Naive thymus-derived CD4-positive, alpha-beta T cell (primary cell): ENCODE measurements at regions not wholly inside any gene's neighbourhood (a gene's known extent, or its start where the extent isn't known, plus 50 kb on each side); places are given as distances from the start of the nearest gene placed in this dataset.
"Not testable (repeated sequence)": the region's sequence is repeated elsewhere in the genome, so short reads cannot be mapped to it uniquely, and the experiment has no call there.

Experiments
- ATAC-seq: fragments of 150-1000 bp; cut with Tn5 transposase; 2 replicates; pipeline ENCODE4 v1.10.0; 2021; ENCODE audit warnings: mild to moderate bottlenecking, moderate library complexity
- CTCF ChIA-PET: fragments of 350-600 bp; sonication (Branson Sonifier 250); formaldehyde crosslinking; loops from one replicate; lab custom pipeline; 2021; ENCODE audit warnings: antibody characterized with exemption; lab: Charles Lee
- POLR2A ChIA-PET: fragments of 350-600 bp; sonication (Branson Sonifier 250); formaldehyde crosslinking; loops from one replicate; lab custom pipeline; 2021; ENCODE audit warnings: antibody characterized with exemption, inconsistent platforms; lab: Charles Lee
- DNase-seq, 9 donors: peaks; one replicate each; pipeline versions ENCODE4 v3.0.0 to v3.0.0-alpha.2; 2020 to 2022; ENCODE audit warnings: mixed read lengths in 1 of 9
- H3K27ac ChIP-seq: one replicate; pipeline ENCODE4 v1.7.0; 2013; ENCODE audit warnings: mild to moderate bottlenecking, low read depth, low read length, moderate library complexity
- H3K27me3 ChIP-seq, 2 donors: one replicate each; pipeline ENCODE4 v1.7.0; 2013; ENCODE audit warnings: low read length in 2 of 2, mild to moderate bottlenecking in 2 of 2, moderate library complexity in 2 of 2; ENCODE audit not compliant: control insufficient read depth in 2 of 2, insufficient read depth in 2 of 2
- H3K36me3 ChIP-seq, 3 experiments: 1 replicate in 2 of 3; 2 replicates in 1 of 3; pipeline ENCODE4 v1.7.0; 2013; ENCODE audit warnings: low read length in 3 of 3, mild to moderate bottlenecking in 3 of 3, moderate library complexity in 1 of 3; ENCODE audit not compliant: insufficient read depth in 3 of 3, control insufficient read depth in 2 of 3
- H3K4me1 ChIP-seq, 2 donors: one replicate each; pipeline ENCODE4 v1.7.0; 2013; ENCODE audit warnings: low read length in 2 of 2, mild to moderate bottlenecking in 2 of 2, moderate library complexity in 1 of 2; ENCODE audit not compliant: control insufficient read depth in 2 of 2, insufficient read depth in 2 of 2
- H3K4me3 ChIP-seq: 2 replicates; pipeline ENCODE4 v1.7.0; 2013; ENCODE audit warnings: mild to moderate bottlenecking, low read length
- H3K9me3 ChIP-seq, 3 experiments: 1 replicate in 2 of 3; 2 replicates in 1 of 3; pipeline ENCODE4 v1.7.0; 2013; ENCODE audit warnings: low read length in 3 of 3; ENCODE audit not compliant: control insufficient read depth in 2 of 3
- H3K27ac Mint-ChIP-seq, 9 donors: one replicate each; pipeline ENCODE4 v1.8.0; 2020 to 2022; ENCODE audit warnings: mixed read lengths in 9 of 9, mild to moderate bottlenecking in 8 of 9, moderate library complexity in 5 of 9, inconsistent platforms in 2 of 9
- H3K27me3 Mint-ChIP-seq, 5 donors: one replicate each; pipeline ENCODE4 v1.8.0; 2021 to 2022; ENCODE audit warnings: mixed read lengths in 5 of 5, mild to moderate bottlenecking in 1 of 5
- H3K36me3 Mint-ChIP-seq, 5 donors: one replicate each; pipeline ENCODE4 v1.8.0; 2020 to 2022; ENCODE audit warnings: mixed read lengths in 5 of 5, mild to moderate bottlenecking in 3 of 5, inconsistent platforms in 1 of 5
- H3K4me1 Mint-ChIP-seq, 7 donors: one replicate each; pipeline ENCODE4 v1.8.0; 2020 to 2022; ENCODE audit warnings: mixed read lengths in 7 of 7, mild to moderate bottlenecking in 3 of 7, inconsistent platforms in 1 of 7
- H3K4me3 Mint-ChIP-seq, 10 donors: one replicate each; pipeline ENCODE4 v1.8.0; 2020 to 2022; ENCODE audit warnings: mild to moderate bottlenecking in 10 of 10, mixed read lengths in 10 of 10, moderate library complexity in 6 of 10, inconsistent platforms in 2 of 10
- H3K9me3 Mint-ChIP-seq, 11 donors: one replicate each; pipeline ENCODE4 v1.8.0; 2020 to 2022; ENCODE audit warnings: mixed read lengths in 11 of 11, mild to moderate bottlenecking in 4 of 11, inconsistent platforms in 1 of 11, moderate library complexity in 1 of 11
- intact Hi-C, 2 donors: fragments of 100-400 bp; cut with micrococcal nuclease; formaldehyde crosslinking; loops; one replicate each; pipeline ENCODE4 v1.15.1; 2023

- POLR2A ChIA-PET, H3K4me3 ChIP-seq, H3K36me3 Mint-ChIP-seq, H3K27ac ChIP-seq, CTCF ChIA-PET, H3K4me1 ChIP-seq, H3K27me3 ChIP-seq, H3K27ac Mint-ChIP-seq, H3K4me1 Mint-ChIP-seq, ATAC-seq, intact Hi-C loops, H3K4me3 Mint-ChIP-seq, H3K27me3 Mint-ChIP-seq, H3K9me3 ChIP-seq, H3K36me3 ChIP-seq, DNase-seq: not testable (repeated sequence)
- H3K9me3 Mint-ChIP-seq = peaks cover 0 to 22% (median 11%) of the 10 kb centered on the region in 11 donors
Measured at GRCh38 chr1:78753679-78754078, 104.0 kb downstream of the IFI44 start.

- no peak overlapping the region for H3K27ac Mint-ChIP-seq
- H3K4me1 Mint-ChIP-seq = no peaks in the 10 kb centered on the region
- H3K27me3 Mint-ChIP-seq = peaks cover 0 to 8% (median 0%) of the 10 kb centered on the region in 5 donors
- Histone ChIP-seq H3K9me3 (no peaks in the 10 kb centered on the region), H3K27ac (no peak overlapping the region), H3K4me3 (no peak overlapping the region), H3K36me3 (no peaks in the 10 kb centered on the region), H3K4me1 (no peaks in the 10 kb centered on the region), H3K27me3 (no peaks in the 10 kb centered on the region)
- intact Hi-C loops = no loop called here
- ATAC-seq = no peak
- H3K9me3 Mint-ChIP-seq = peaks cover 0 to 22% (median 11%) of the 10 kb centered on the region in 11 donors
- POLR2A ChIA-PET = no interaction called here
- H3K36me3 Mint-ChIP-seq = peaks cover 0 to 8% (median 0%) of the 10 kb centered on the region in 5 donors
- no peak overlapping the region for H3K4me3 Mint-ChIP-seq
- no peak for DNase-seq
- CTCF ChIA-PET = no interaction called here
Measured at GRCh38 chr1:78755986-78756385, 106.4 kb downstream of the IFI44 start.

GRCh38 chr1:78758506-78758905, 108.9 kb downstream of the IFI44 start:
- Mint-ChIP-seq H3K36me3 (peaks cover 0 to 7% (median 0%) of the 10 kb centered on the region in 5 donors), H3K4me3 (no peak overlapping the region), H3K4me1 (no peaks in the 10 kb centered on the region), H3K27me3 (peaks cover 0 to 7% (median 0%) of the 10 kb centered on the region in 5 donors), H3K9me3 (peaks cover 0 to 22% (median 10%) of the 10 kb centered on the region in 11 donors), H3K27ac (no peak overlapping the region)
- DNase-seq (no peak), ATAC-seq (no peak)
- ChIA-PET POLR2A (no interaction called here), CTCF (no interaction called here)
- Histone ChIP-seq H3K9me3 (no peaks in the 10 kb centered on the region), H3K36me3 (no peaks in the 10 kb centered on the region), H3K4me1 (no peaks in the 10 kb centered on the region), H3K4me3 (no peak overlapping the region), H3K27me3 (no peaks in the 10 kb centered on the region), H3K27ac (no peak overlapping the region)
- intact Hi-C loops = no loop called here

GRCh38 chr1:78759881-78760280, 110.2 kb downstream of the IFI44 start:
- no peak for DNase-seq
- Histone ChIP-seq H3K27me3 (no peaks in the 10 kb centered on the region), H3K36me3 (no peaks in the 10 kb centered on the region), H3K4me1 (no peaks in the 10 kb centered on the region), H3K9me3 (no peaks in the 10 kb centered on the region), H3K27ac (no peak overlapping the region), H3K4me3 (no peak overlapping the region)
- Mint-ChIP-seq H3K27ac (no peak overlapping the region), H3K9me3 (peaks cover 0 to 14% (median 6%) of the 10 kb centered on the region in 11 donors), H3K4me3 (no peak overlapping the region), H3K4me1 (no peaks in the 10 kb centered on the region), H3K36me3 (peaks cover 0 to 4% (median 0%) of the 10 kb centered on the region in 5 donors), H3K27me3 (no peaks in the 10 kb centered on the region)
- ChIA-PET POLR2A (no interaction called here), CTCF (no interaction called here)
- intact Hi-C loops = no loop called here
- no peak for ATAC-seq

- H3K27me3 Mint-ChIP-seq = no peaks in the 10 kb centered on the region
- Histone ChIP-seq H3K27me3 (no peaks in the 10 kb centered on the region), H3K4me3 (no peak overlapping the region), H3K4me1 (no peaks in the 10 kb centered on the region), H3K27ac (no peak overlapping the region), H3K36me3 (no peaks in the 10 kb centered on the region), H3K9me3 (no peaks in the 10 kb centered on the region)
- H3K36me3 Mint-ChIP-seq = peaks cover 0 to under 1% (median 0%) of the 10 kb centered on the region in 5 donors
- CTCF ChIA-PET = no interaction called here
- H3K9me3 Mint-ChIP-seq = peaks cover 0 to 10% (median 1%) of the 10 kb centered on the region in 11 donors
- H3K4me3 Mint-ChIP-seq = no peak overlapping the region
- POLR2A ChIA-PET = no interaction called here
- no peaks in the 10 kb centered on the region for H3K4me1 Mint-ChIP-seq
- H3K27ac Mint-ChIP-seq = no peak overlapping the region
- no peak for DNase-seq
- no peak for ATAC-seq
- intact Hi-C loops = no loop called here
Measured at GRCh38 chr1:78760858-78761257, 111.2 kb downstream of the IFI44 start.

- DNase-seq (no peak), ATAC-seq (no peak)
- Mint-ChIP-seq H3K27ac (no peak overlapping the region), H3K4me1 (no peaks in the 10 kb centered on the region), H3K4me3 (no peak overlapping the region), H3K27me3 (no peaks in the 10 kb centered on the region), H3K9me3 (peaks cover 0 to 11% (median 0%) of the 10 kb centered on the region in 11 donors), H3K36me3 (no peaks in the 10 kb centered on the region)
- H3K4me1 ChIP-seq = no peaks in the 10 kb centered on the region
- intact Hi-C loops = no loop called here
- H3K4me3 ChIP-seq = no peak overlapping the region
- H3K27ac ChIP-seq = no peak overlapping the region
- no peaks in the 10 kb centered on the region for H3K9me3 ChIP-seq
- CTCF ChIA-PET = no interaction called here
- POLR2A ChIA-PET = no interaction called here
- H3K27me3 ChIP-seq = no peaks in the 10 kb centered on the region
- no peaks in the 10 kb centered on the region for H3K36me3 ChIP-seq
Measured at GRCh38 chr1:78762113-78762512, 112.5 kb downstream of the IFI44 start.

- Histone ChIP-seq H3K9me3 (no peaks in the 10 kb centered on the region), H3K4me1 (no peaks in the 10 kb centered on the region), H3K4me3 (no peak overlapping the region), H3K27ac (no peak overlapping the region), H3K27me3 (no peaks in the 10 kb centered on the region), H3K36me3 (no peaks in the 10 kb centered on the region)
- Mint-ChIP-seq H3K27me3 (no peaks in the 10 kb centered on the region), H3K4me1 (no peaks in the 10 kb centered on the region), H3K4me3 (no peak overlapping the region), H3K36me3 (no peaks in the 10 kb centered on the region), H3K27ac (no peak overlapping the region), H3K9me3 (peaks cover 0 to 11% (median 0%) of the 10 kb centered on the region in 11 donors)
- CTCF ChIA-PET = no interaction called here
- DNase-seq = no peak
- POLR2A ChIA-PET = no interaction called here
- ATAC-seq = no peak
- intact Hi-C loops = no loop called here
Measured at GRCh38 chr1:78765489-78765888, 115.9 kb downstream of the IFI44 start.
